SK-N-SH (cell line): ENCODE measurements at regions not wholly inside any gene's neighbourhood (a gene's known extent, or its start where the extent isn't known, plus 50 kb on each side); places are given as distances from the start of the nearest gene placed in this dataset.

Experiments
- CTCF ChIA-PET: fragments of 300-600, 350-600 bp; formaldehyde crosslinking; extraction: SDS; loops from one replicate; lab custom pipeline; 2021; lab: Yijun Ruan, JAX
- POLR2A ChIA-PET: fragments of 350-600 bp; sonication (Branson Sonifier 250); formaldehyde crosslinking; extraction: SDS; loops from one replicate; lab custom pipeline; 2020; ENCODE audit warnings: antibody characterized with exemption, inconsistent platforms; lab: Yijun Ruan, JAX
- DNase-seq: peaks from one replicate; pipeline ENCODE4 v3.0.0; 2012
- H2AFZ ChIP-seq: fragments of 200-600 bp; sonication (generic); 2 replicates; pipeline ENCODE4 v1.8.1; 2016; ENCODE audit warnings: antibody characterized with exemption, mild to moderate bottlenecking, low read depth
- H3F3A ChIP-seq: fragments of 200-600 bp; sonication (generic); replicated peaks from 2 replicates; pipeline ENCODE3; 2016; ENCODE audit warnings: antibody characterized with exemption, mild to moderate bottlenecking; ENCODE audit not compliant: insufficient read depth
- H3K27ac ChIP-seq, 2 experiments: fragments of 200-500 bp in 1 of 2; fragments of 200-600 bp in 1 of 2; sonication (Bioruptor generic) in 1 of 2; sonication (generic), shearing (Covaris generic) in 1 of 2; 2 replicates each; pipeline versions ENCODE4 v1.5.1 to v1.6.1; 2014 to 2016; ENCODE audit warnings: low read depth in 2 of 2, inconsistent platforms in 1 of 2, low read length in 1 of 2, mild to moderate bottlenecking in 1 of 2, mixed read lengths in 1 of 2
- H3K27me3 ChIP-seq: fragments of 200-600 bp; sonication (generic), shearing (Covaris generic); 2 replicates; pipeline ENCODE4 v1.6.1; 2016; ENCODE audit warnings: mixed run types; ENCODE audit not compliant: insufficient read depth
- H3K36me3 ChIP-seq, 2 experiments: fragments of 200-500 bp in 1 of 2; fragments of 200-600 bp in 1 of 2; sonication (Bioruptor generic) in 1 of 2; sonication (generic) in 1 of 2; replicated peaks in 1 of 2; 2 replicates each; pipeline versions ENCODE3 to v1.5.1; 2014 to 2016; ENCODE audit warnings: low read length in 1 of 2, mild to moderate bottlenecking in 1 of 2; ENCODE audit not compliant: insufficient read depth in 2 of 2, control insufficient read depth in 1 of 2
- H3K4me1 ChIP-seq, 2 experiments: fragments of 200-500 bp in 1 of 2; fragments of 200-600 bp in 1 of 2; sonication (Bioruptor generic) in 1 of 2; sonication (generic), shearing (Covaris generic) in 1 of 2; 2 replicates each; pipeline versions ENCODE4 v1.5.1 to v1.6.1; 2014 to 2016; ENCODE audit warnings: low read depth in 1 of 2, low read length in 1 of 2, mixed run types in 1 of 2; ENCODE audit not compliant: insufficient read depth in 2 of 2, control insufficient read depth in 1 of 2
- H3K4me2 ChIP-seq: fragments of 200-600 bp; sonication (generic), shearing (Covaris generic); 2 replicates; pipeline ENCODE4 v1.6.1; 2017; ENCODE audit warnings: mixed run types
- H3K4me3 ChIP-seq, 2 experiments: fragments of 200-500 bp in 1 of 2; fragments of 200-600 bp in 1 of 2; sonication (Bioruptor generic) in 1 of 2; sonication (generic), shearing (Covaris generic) in 1 of 2; 2 replicates each; pipeline versions ENCODE4 v1.5.1 to v1.8.1; 2014 to 2016; ENCODE audit warnings: low read depth in 2 of 2, inconsistent platforms in 1 of 2, low read length in 1 of 2, mild to moderate bottlenecking in 1 of 2, mixed read lengths in 1 of 2, moderate library complexity in 1 of 2
- H3K79me2 ChIP-seq: fragments of 200-600 bp; sonication (generic); 2 replicates; pipeline ENCODE4 v1.8.1; 2017; ENCODE audit warnings: mild to moderate bottlenecking; ENCODE audit not compliant: insufficient read depth
- H3K9ac ChIP-seq: fragments of 200-600 bp; sonication (generic); 2 replicates; pipeline ENCODE4 v1.6.1; 2017; ENCODE audit warnings: mixed run types
- H3K9me2 ChIP-seq: fragments of 200-600 bp; sonication (generic); 2 replicates; pipeline ENCODE4 v1.6.1; 2017; ENCODE audit warnings: mixed run types
- H3K9me3 ChIP-seq: fragments of 200-600 bp; sonication (generic); 2 replicates; pipeline ENCODE4 v1.6.1; 2017; ENCODE audit warnings: mixed run types, mild to moderate bottlenecking, moderate library complexity
- H4K20me1 ChIP-seq: fragments of 200-600 bp; sonication (generic); 2 replicates; pipeline ENCODE4 v1.6.1; 2017; ENCODE audit warnings: mild to moderate bottlenecking, mixed run types; ENCODE audit not compliant: insufficient read depth
- ELF1 ChIP-seq: IDR thresholded peaks from 2 replicates; pipeline ENCODE4 v1.4.0; 2012
- EP300 ChIP-seq, 2 experiments: IDR thresholded peaks; 2 replicates each; pipeline versions ENCODE4 v1.4.0 to v1.6.1; 2012; ENCODE audit warnings: borderline replicate concordance in 1 of 2, low read depth in 1 of 2, low read length in 1 of 2
- EZH2phosphoT487 ChIP-seq: fragments of 200-600 bp; sonication (generic); IDR thresholded peaks from 2 replicates; pipeline ENCODE4 v1.6.1; 2017; ENCODE audit warnings: low read depth, mixed run types, mild to moderate bottlenecking, antibody characterized with exemption, moderate library complexity, borderline replicate concordance
- FOXM1 ChIP-seq: IDR thresholded peaks from 2 replicates; pipeline ENCODE4 v1.4.0; 2012; ENCODE audit warnings: low read depth, mild to moderate bottlenecking
- GABPA ChIP-seq: IDR thresholded peaks from 2 replicates; pipeline ENCODE4 v1.4.0; 2012; ENCODE audit warnings: low read depth, mild to moderate bottlenecking
- MXI1 ChIP-seq: IDR thresholded peaks from 2 replicates; pipeline ENCODE4 v1.6.1; 2012; ENCODE audit warnings: mild to moderate bottlenecking, low read depth, low read length, improper control_type of control experiment
- NRF1 ChIP-seq: IDR thresholded peaks from 2 replicates; pipeline ENCODE4 v1.6.1; 2012; ENCODE audit warnings: low read depth, mild to moderate bottlenecking, low read length
- RAD21 ChIP-seq: IDR thresholded peaks from 2 replicates; pipeline ENCODE4 v1.6.1; 2012; ENCODE audit warnings: mild to moderate bottlenecking, low read length
- RCOR1 ChIP-seq: fragments of 150-350 bp; IDR thresholded peaks from 2 replicates; pipeline ENCODE4 v1.6.1; 2017; ENCODE audit warnings: antibody characterized with exemption, low read length
- RFX5 ChIP-seq: IDR thresholded peaks from 2 replicates; pipeline ENCODE4 v1.6.1; 2012; ENCODE audit warnings: mild to moderate bottlenecking, improper control_type of control experiment, low read length
- RXRA ChIP-seq: IDR thresholded peaks from 2 replicates; pipeline ENCODE4 v1.4.0; 2012; ENCODE audit warnings: low read depth, mild to moderate bottlenecking, borderline replicate concordance
- SMC3 ChIP-seq: IDR thresholded peaks from 2 replicates; pipeline ENCODE4 v1.6.1; 2012; ENCODE audit warnings: low read depth, low read length, improper control_type of control experiment
- TAF1 ChIP-seq: IDR thresholded peaks from 2 replicates; pipeline ENCODE4 v1.6.1; 2012; ENCODE audit warnings: low read depth, mild to moderate bottlenecking, low read length, moderate library complexity, borderline replicate concordance
- TCF12 ChIP-seq: IDR thresholded peaks from 2 replicates; pipeline ENCODE4 v1.4.0; 2012
- TEAD4 ChIP-seq: IDR thresholded peaks from 2 replicates; pipeline ENCODE4 v1.4.0; 2012; ENCODE audit warnings: mild to moderate bottlenecking, borderline replicate concordance; ENCODE audit not compliant: insufficient read depth
- YY1 ChIP-seq: IDR thresholded peaks from 2 replicates; pipeline ENCODE4 v1.4.0; 2012; ENCODE audit warnings: low read depth, mild to moderate bottlenecking
- WGBS: methylation state at CpG from one replicate; pipeline ENCODE4 v1.1.6; 2017; ENCODE audit warnings: low lambda C conversion rate; 5-methylcytosine and 5-hydroxymethylcytosine counted together
- TF ChIP-seq, protein P1 (sequence below): IDR thresholded peaks from 2 replicates; pipeline ENCODE4 v1.4.0; 2012; ENCODE audit warnings: low read depth
- TF ChIP-seq, protein P2 (sequence below): fragments of 150-350 bp; IDR thresholded peaks from 2 replicates; pipeline ENCODE4 v1.6.1; 2017; ENCODE audit warnings: antibody characterized with exemption, low read length, low read depth, borderline replicate concordance
- TF ChIP-seq, protein P3 (sequence below): IDR thresholded peaks from 2 replicates; pipeline ENCODE4 v1.4.0; 2012; ENCODE audit warnings: low read depth, borderline replicate concordance

DNA sequence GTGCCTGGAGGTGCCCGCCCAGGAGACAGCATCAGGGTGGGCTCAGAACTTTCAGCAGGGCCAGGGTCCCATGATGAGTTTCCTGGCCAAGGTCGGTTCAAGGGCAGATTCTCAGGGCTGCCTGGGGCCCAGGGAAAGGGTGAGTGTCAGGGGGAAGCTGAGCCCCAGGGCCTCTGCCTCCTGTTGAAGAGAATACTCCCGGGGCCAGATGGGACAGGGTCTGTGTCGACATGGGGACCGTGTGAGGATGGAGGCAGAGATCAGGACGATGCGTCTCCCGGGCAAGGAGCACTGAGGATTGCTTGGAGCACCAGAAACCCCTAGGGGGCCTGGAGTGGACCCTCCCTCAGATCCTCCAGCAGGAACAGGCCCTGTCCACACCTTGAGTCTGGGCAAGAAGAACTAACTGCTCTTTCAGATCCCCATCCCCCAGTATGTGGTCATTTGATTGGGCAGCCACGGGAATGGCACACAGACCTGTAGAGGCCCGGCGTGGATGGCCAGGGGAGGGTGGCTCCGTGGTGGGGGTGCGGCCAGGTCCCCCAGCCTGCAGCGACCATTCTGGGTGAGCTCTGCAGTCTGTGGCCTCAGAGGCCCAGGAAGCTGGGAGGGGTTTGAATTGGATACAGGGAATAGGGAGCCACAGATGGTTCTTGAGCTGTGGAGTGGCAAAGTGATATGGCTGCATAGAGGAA is 1078.7 kb downstream of the BRD1 start:
- no peaks in the 10 kb centered on the region for H3K79me2 ChIP-seq
- no peaks in the 10 kb centered on the region for H3F3A ChIP-seq
- no peaks in the 10 kb centered on the region for H3K9me3 ChIP-seq
- no peaks in the 10 kb centered on the region for H3K36me3 ChIP-seq
- no peak overlapping the region for H2AFZ ChIP-seq
- 32% methylated on average over 9 of the region's 14 CpGs for WGBS
- H3K27ac ChIP-seq = no peak overlapping the region
- no peak overlapping the region for H3K9ac ChIP-seq
- DNase-seq = no peak
- ChIA-PET CTCF (no interaction called here), POLR2A (no interaction called here)
- TF ChIP-seq RCOR1 (no peak), ELF1 (no peak), GABPA (no peak), NRF1 (no peak), YY1 (no peak), SMC3 (no peak), TAF1 (no peak), RXRA (no peak), RAD21 (no peak), TEAD4 (no peak), FOXM1 (no peak), RFX5 (no peak), EZH2phosphoT487 (no peak), EP300 (IDR thresholded peaks at IDR 0.05; ENCODE audit: borderline replicate concordance in 1 of 2, low read depth in 1 of 2, low read length in 1 of 2) (no peak), MXI1 (no peak), TCF12 (no peak)
- TF ChIP-seq, protein P1, sequence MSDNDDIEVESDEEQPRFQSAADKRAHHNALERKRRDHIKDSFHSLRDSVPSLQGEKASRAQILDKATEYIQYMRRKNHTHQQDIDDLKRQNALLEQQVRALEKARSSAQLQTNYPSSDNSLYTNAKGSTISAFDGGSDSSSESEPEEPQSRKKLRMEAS = no peak
- TF ChIP-seq, protein P2, sequence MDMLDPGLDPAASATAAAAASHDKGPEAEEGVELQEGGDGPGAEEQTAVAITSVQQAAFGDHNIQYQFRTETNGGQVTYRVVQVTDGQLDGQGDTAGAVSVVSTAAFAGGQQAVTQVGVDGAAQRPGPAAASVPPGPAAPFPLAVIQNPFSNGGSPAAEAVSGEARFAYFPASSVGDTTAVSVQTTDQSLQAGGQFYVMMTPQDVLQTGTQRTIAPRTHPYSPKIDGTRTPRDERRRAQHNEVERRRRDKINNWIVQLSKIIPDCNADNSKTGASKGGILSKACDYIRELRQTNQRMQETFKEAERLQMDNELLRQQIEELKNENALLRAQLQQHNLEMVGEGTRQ = no peak
- TF ChIP-seq, protein P3, sequence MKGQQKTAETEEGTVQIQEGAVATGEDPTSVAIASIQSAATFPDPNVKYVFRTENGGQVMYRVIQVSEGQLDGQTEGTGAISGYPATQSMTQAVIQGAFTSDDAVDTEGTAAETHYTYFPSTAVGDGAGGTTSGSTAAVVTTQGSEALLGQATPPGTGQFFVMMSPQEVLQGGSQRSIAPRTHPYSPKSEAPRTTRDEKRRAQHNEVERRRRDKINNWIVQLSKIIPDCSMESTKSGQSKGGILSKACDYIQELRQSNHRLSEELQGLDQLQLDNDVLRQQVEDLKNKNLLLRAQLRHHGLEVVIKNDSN = no peak
- H3K4me2 ChIP-seq = no peak overlapping the region
- H3K4me3 ChIP-seq = no peak overlapping the region
- H3K27me3 ChIP-seq = no peaks in the 10 kb centered on the region
- H3K9me2 ChIP-seq = no peaks in the 10 kb centered on the region
- no peaks in the 10 kb centered on the region for H3K4me1 ChIP-seq
- no peaks in the 10 kb centered on the region for H4K20me1 ChIP-seq
